Spinal cord (tissue), 9 donors: ENCODE measurements at regions not wholly inside any gene's neighbourhood (a gene's known extent, or its start where the extent isn't known, plus 50 kb on each side); places are given as distances from the start of the nearest gene placed in this dataset.

Experiments
- DNase-seq, 6 donors: peaks; one replicate each; pipeline versions ENCODE4 v3.0.0 to v3.0.0-alpha.2; 2013 to 2015; ENCODE audit warnings: low spot score in 6 of 6, low read depth in 4 of 6
- H3K27ac ChIP-seq: one replicate; pipeline ENCODE4 v1.5.1; 2013; ENCODE audit warnings: low read depth, low read length, control low read depth
- H3K27me3 ChIP-seq: one replicate; pipeline ENCODE4 v1.6.1; 2013; ENCODE audit warnings: low read length; ENCODE audit not compliant: control insufficient read depth, insufficient read depth
- H3K36me3 ChIP-seq: one replicate; pipeline ENCODE4 v1.6.1; 2013; ENCODE audit warnings: low read length; ENCODE audit not compliant: control insufficient read depth, insufficient read depth
- H3K4me1 ChIP-seq: one replicate; pipeline ENCODE4 v1.6.1; 2013; ENCODE audit warnings: low read length; ENCODE audit not compliant: control insufficient read depth, insufficient read depth
- H3K4me3 ChIP-seq: one replicate; pipeline ENCODE4 v1.5.1; 2013; ENCODE audit warnings: low read depth, low read length, control low read depth
- H3K9me3 ChIP-seq: one replicate; pipeline ENCODE4 v1.6.1; 2013; ENCODE audit warnings: low read length; ENCODE audit not compliant: control insufficient read depth, insufficient read depth
- WGBS: methylation state at CpG from one replicate; pipeline ENCODE4 v1.1.5; 2013; ENCODE audit warnings: missing lambda C conversion rate; ENCODE audit not compliant: insufficient coverage; 5-methylcytosine and 5-hydroxymethylcytosine counted together
- donor health status: healthy.

DNA sequence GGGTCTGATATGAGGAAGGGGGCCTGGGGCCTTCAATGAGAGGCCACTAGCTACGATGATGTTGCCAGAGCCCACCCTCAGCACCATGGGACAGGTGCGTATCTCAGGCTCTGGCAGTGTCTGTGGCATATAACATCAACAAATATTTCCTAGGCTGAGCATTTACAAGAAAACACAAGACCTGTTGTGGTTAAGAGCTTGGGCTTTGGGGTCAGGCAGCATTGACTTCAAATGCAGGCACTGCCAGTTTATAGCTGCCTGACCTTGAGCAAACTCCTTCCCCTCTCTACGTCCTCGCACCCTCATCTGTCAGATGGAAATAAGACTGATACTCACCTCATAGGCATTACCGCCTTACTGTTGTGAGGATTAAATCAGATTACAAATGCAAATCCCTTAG, 156.0 kb downstream of the KATNAL1 start:
- H3K27ac ChIP-seq = no peak overlapping the region
- no peaks in the 10 kb centered on the region for H3K9me3 ChIP-seq
- WGBS = no CpG with 5 or more reads among the region's 5 CpGs
- no peak for DNase-seq
- peaks cover 35% of the 10 kb centered on the region for H3K4me1 ChIP-seq
- H3K27me3 ChIP-seq = no peaks in the 10 kb centered on the region
- H3K36me3 ChIP-seq = no peaks in the 10 kb centered on the region
- H3K4me3 ChIP-seq = no peak overlapping the region

DNA sequence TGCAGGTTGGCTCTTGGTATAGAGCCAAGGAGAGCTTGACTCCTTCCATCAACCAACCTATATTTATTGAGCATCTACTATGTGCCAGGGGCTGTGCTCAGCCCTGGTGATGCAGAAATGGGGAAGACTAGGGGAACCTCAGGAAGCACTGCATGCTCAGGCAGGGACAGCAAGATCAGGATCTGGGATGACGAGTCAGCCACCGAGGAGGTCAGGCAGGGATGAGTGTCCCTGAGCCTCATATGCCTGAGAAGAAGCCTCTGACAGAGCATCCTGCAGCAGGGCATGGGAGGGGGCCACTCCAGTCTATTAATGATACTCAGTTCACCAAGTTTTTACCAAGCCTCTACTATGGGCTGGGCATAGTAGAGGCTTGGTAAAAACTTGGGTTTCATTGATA, 158.1 kb downstream of the KATNAL1 start:
- Histone ChIP-seq H3K27ac (no peak overlapping the region), H3K4me3 (no peak overlapping the region), H3K4me1 (peaks cover 30% of the 10 kb centered on the region), H3K36me3 (no peaks in the 10 kb centered on the region), H3K27me3 (no peaks in the 10 kb centered on the region), H3K9me3 (no peaks in the 10 kb centered on the region)
- DNase-seq = no peak
- 100% methylated on average over 2 of the region's 2 CpGs for WGBS

DNA sequence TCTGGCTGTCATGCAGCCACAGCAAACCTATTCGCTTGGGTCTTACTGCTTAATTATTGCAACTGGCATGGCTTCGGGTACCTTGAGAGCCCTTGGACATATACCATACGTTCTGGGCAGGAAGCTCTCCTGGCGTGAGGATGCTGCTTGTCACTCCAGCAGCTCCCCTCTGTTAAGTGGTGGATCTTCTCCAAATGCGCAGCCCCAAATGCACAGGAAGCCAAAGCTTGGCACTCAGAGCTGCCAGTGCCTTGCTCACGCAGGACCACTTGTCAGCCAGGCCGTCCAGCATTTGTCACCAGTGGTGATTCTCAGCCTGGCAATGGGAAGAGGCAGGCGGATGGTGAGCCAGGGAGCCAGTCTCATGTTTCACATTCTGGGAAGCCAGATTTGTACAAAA, 158.6 kb downstream of the KATNAL1 start:
- peak in 2 of 6 donors; percentile 80 for DNase-seq
- Histone ChIP-seq H3K9me3 (no peaks in the 10 kb centered on the region), H3K27me3 (no peaks in the 10 kb centered on the region), H3K4me3 (no peak overlapping the region), H3K27ac (no peak overlapping the region), H3K4me1 (peaks cover 25% of the 10 kb centered on the region), H3K36me3 (no peaks in the 10 kb centered on the region)
- 67% methylated on average over 7 of the region's 8 CpGs for WGBS

DNA sequence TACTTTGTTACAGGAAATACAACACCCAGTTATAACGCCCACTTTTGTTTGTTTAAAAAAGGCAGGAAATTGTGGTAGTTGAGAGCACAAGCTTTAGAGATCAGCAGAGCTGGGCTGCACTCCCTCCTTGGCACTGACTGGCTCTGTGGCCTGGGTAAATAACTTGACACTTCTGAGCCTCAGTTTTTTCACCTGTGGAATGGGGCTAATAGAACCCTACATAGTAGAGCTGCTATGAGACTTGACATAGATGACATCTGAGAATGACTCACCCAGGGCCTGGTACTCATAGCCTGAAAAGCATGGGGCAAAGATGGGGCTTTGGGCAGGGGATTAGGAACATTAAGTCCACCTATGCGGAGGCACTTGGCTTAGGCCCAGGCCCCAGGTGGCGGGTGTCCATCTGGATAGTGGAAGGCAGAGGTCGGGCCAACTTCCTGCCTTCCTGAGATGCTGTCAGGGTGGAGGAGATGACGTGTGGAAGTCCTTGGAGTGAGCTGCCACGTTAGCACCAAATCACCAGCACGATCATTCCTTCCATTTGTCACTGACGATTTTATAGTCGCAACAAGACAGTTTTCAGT, 159.1 kb downstream of the KATNAL1 start:
- 62% methylated on average over 8 of the region's 9 CpGs for WGBS
- no peak overlapping the region for H3K27ac ChIP-seq

DNA sequence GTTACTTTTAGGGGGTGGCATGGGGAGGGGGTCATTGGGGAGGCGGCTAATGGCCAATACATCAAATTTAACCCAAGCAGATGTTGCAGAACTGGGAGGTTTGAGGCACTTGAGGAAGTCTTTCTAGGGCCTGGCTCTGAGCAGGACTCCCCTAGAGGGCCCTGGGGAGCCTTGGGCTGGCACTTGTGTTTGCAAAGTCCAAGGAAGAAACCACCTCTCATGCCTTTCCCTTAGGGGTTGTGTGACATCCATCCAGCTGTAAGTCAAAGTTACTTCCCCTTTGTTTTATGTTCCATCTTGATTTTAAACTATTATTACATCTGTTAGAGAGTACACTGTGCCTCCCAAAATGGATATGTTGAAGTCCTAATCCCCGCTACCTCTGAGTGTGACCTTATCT, 159.9 kb downstream of the KATNAL1 start:
- DNase-seq = no peak
- WGBS = 100% methylated on average over 1 of the region's 2 CpGs
- H3K9me3 ChIP-seq = no peaks in the 10 kb centered on the region
- no peaks in the 10 kb centered on the region for H3K27me3 ChIP-seq
- H3K4me3 ChIP-seq = no peak overlapping the region
- no peak overlapping the region for H3K27ac ChIP-seq
- H3K36me3 ChIP-seq = no peaks in the 10 kb centered on the region
- peaks cover 33% of the 10 kb centered on the region for H3K4me1 ChIP-seq

More for the DNA sequence above, 159.1 kb downstream of the KATNAL1 start:
- no peaks in the 10 kb centered on the region for H3K9me3 ChIP-seq
- H3K4me3 ChIP-seq = no peak overlapping the region
- H3K36me3 ChIP-seq = no peaks in the 10 kb centered on the region
- H3K27me3 ChIP-seq = no peaks in the 10 kb centered on the region
- peaks cover 24% of the 10 kb centered on the region for H3K4me1 ChIP-seq
- DNase-seq = no peak

DNA sequence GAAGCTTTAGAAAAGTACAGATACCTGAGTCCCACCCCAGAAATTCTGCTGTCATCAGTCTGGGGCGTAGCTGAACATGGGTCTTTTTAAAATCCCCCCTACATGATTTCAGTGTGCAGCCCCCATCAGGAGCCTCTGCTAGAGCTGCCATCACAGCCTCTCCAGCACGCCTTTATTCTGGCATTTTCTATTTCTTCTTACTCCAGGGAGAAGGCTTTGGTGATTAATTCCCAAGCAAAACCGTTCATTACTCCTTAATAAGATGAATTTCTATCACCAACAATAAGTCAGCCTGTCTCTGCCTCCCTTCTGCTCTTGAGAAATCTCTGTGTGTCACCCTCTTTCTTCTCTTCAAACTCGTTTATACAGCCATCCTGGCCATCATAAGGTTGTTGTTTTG, 160.3 kb downstream of the KATNAL1 start:
- no peak overlapping the region for H3K4me3 ChIP-seq
- peaks cover 36% of the 10 kb centered on the region for H3K4me1 ChIP-seq
- 73% methylated on average over 2 of the region's 4 CpGs for WGBS
- no peak for DNase-seq
- no peaks in the 10 kb centered on the region for H3K36me3 ChIP-seq
- no peak overlapping the region for H3K27ac ChIP-seq
- H3K27me3 ChIP-seq = no peaks in the 10 kb centered on the region
- no peaks in the 10 kb centered on the region for H3K9me3 ChIP-seq

DNA sequence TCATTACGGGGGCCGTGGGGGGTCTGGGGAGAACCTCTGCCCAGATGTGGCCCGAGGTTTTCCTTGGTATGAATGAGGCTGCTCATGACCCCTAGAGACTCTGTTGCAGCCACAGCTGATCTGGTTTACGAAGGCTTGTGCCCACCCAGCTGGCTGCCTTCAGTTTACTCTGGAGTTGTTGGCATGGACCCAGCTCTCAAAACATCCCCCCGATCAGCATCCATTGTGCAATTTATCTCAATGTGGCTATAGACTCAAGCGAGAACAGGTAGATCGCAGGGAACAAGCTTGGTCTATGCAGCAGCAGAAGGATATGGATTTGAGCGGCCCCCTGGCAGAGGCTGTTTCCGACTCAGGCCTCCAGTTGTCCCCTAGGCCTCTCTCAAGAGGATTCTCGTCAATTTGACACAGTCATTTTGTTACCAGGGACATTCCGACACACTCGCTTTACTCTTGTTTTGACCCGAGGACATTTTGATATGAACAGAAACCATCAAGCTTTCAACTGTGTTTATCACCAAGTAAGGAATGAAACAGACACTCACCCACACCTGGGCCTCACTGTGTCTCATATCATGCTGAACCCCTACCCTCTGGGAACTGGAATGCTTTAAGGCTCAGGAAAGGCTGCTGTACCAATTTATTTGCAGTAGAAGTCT, 161.5 kb downstream of the KATNAL1 start:
- H3K27me3 ChIP-seq = no peaks in the 10 kb centered on the region
- H3K9me3 ChIP-seq = no peaks in the 10 kb centered on the region
- no peak for DNase-seq
- H3K27ac ChIP-seq = no peak overlapping the region
- no peak overlapping the region for H3K4me3 ChIP-seq
- no peaks in the 10 kb centered on the region for H3K36me3 ChIP-seq
- 81% methylated on average over 12 of the region's 13 CpGs for WGBS
- H3K4me1 ChIP-seq = peaks cover 32% of the 10 kb centered on the region

DNA sequence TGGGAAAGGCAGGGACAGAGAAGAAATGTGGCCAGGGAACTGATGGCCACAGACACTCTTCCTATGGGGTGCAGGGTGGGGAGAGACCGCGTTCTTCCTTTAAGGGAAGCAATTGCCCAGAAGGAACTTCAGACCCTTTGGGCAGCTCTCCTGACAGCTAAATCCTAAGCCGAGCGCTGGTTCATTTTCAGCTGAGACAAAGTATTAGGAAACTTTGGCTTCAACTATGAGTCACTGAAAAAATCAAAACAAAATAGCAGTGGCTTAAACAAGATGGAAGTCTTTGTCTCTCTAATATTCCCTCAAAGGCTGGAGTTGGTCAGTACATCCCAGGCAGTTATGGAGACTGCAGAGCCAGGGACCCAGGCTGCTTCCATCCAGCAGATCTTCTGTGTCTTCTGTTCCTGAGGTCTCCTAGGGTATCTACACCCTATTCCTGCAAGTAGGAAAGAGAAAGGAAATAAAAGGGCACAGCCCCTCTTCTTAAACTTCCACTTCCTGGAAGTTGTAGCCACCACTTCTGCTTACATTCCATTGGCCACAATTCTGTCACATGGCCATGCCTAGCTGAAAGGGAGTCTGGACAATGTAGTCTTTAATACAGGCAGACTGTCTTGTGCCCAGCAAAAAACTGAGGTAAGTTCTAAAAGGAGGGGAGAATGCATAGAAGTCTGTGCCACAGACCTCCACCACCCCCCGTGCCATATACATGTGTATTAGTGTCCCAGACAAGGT, 163.5 kb downstream of the KATNAL1 start:
- Histone ChIP-seq H3K27me3 (no peaks in the 10 kb centered on the region), H3K36me3 (no peaks in the 10 kb centered on the region), H3K27ac (no peak overlapping the region), H3K4me3 (no peak overlapping the region), H3K9me3 (no peaks in the 10 kb centered on the region), H3K4me1 (peaks cover 24% of the 10 kb centered on the region)
- 100% methylated on average over 5 of the region's 5 CpGs for WGBS
- DNase-seq = no peak

DNA sequence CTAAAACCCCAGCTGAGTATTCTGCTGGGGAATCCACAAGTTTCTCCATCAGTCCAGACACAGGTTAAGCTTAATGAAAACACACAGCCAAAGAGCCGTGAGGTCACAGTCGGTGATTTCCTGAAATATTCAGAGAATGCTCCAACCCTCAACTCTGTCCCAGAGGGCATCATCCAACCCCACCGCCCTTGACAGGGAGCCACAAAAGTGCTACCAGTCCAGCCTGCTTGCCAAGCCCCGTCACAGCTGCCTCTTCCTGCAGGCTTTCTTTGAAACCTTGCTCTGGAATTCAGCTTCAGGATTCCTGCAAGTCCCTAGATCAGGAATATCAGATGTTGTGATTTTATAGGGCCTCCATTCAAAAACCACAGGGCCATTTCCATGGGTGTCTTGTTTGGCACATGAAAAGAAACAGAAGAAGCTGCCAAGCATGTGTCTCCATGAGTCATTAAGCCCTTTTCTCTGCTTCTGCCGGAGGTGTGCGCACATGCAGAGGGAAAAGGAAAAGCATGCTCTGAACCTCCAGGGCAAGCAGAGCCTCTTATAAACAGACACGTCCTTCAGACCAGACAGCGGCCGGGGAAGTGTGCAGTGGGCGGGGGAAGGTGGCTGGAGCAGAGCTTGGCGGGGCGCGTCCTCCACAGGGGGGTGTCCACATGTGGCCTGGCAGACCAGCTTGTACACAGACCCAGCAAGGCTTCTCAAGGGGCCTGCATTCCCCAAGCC, 164.7 kb downstream of the KATNAL1 start:
- H3K27me3 ChIP-seq = no peaks in the 10 kb centered on the region
- no peak overlapping the region for H3K27ac ChIP-seq
- peak in 2 of 6 donors; percentile 68 to 71 for DNase-seq
- no peaks in the 10 kb centered on the region for H3K36me3 ChIP-seq
- no peak overlapping the region for H3K4me3 ChIP-seq
- 20% methylated on average over 12 of the region's 13 CpGs for WGBS
- H3K4me1 ChIP-seq = peaks cover 16% of the 10 kb centered on the region
- H3K9me3 ChIP-seq = no peaks in the 10 kb centered on the region
